ENCODE measurements at regions not wholly inside any gene's neighbourhood (a gene's known extent, or its start where the extent isn't known, plus 50 kb on each side); places are given as distances from the start of the nearest gene placed in this dataset. TPM values are rescaled to one million over a fixed set of nuclear protein-coding genes. Genes with fewer than 3 reads are reported as not detected.

Small RNAs in the stretch of these regions (small RNA-seq; reads per million reads assigned to genes)
- gene AC091946.2 (not detected), gene AC140172.1 (not detected)

All from GM12878 (cell line).